Neural crest cell (in vitro differentiated cells): ENCODE measurements at regions not wholly inside any gene's neighbourhood (a gene's known extent, or its start where the extent isn't known, plus 50 kb on each side); places are given as distances from the start of the nearest gene placed in this dataset.

ENCODE experiments used
- DNase-seq: peaks from one replicate; pipeline ENCODE4 v3.0.0; 2021; ENCODE audit warnings: low read depth, mixed read lengths, low spot score
- H3K27ac Mint-ChIP-seq: one replicate; pipeline ENCODE4 v1.8.0; 2021; ENCODE audit warnings: mild to moderate bottlenecking, mixed read lengths; ENCODE audit not compliant: unreplicated experiment
- H3K27me3 Mint-ChIP-seq: 2 replicates; pipeline ENCODE4 v1.8.0; 2021; ENCODE audit warnings: low read depth, mild to moderate bottlenecking, mixed read lengths
- H3K36me3 Mint-ChIP-seq: 2 replicates; pipeline ENCODE4 v1.8.0; 2021; ENCODE audit warnings: low read depth, mild to moderate bottlenecking, mixed read lengths
- H3K4me1 Mint-ChIP-seq: 2 replicates; pipeline ENCODE4 v1.8.0; 2021; ENCODE audit warnings: mixed read lengths
- H3K4me3 Mint-ChIP-seq: one replicate; pipeline ENCODE4 v1.8.0; 2021; ENCODE audit warnings: mild to moderate bottlenecking, mixed read lengths
- H3K9me3 Mint-ChIP-seq: 2 replicates; pipeline ENCODE4 v1.8.0; 2021; ENCODE audit warnings: mixed read lengths
- CTCF ChIP-seq: fragments of 200-600 bp; sonication (generic); conservative IDR thresholded peaks from 2 replicates; pipeline ENCODE4 v1.5.0; 2021; ENCODE audit warnings: antibody characterized with exemption, mild to moderate bottlenecking

GRCh38 chr3:110375751-110376518 lies 695.7 kb upstream of the NECTIN3 start:
- DNase-seq, result no peak
- H3K9me3 Mint-ChIP-seq, result no peaks in the 10 kb centered on the region
- H3K4me3 Mint-ChIP-seq, result no peak overlapping the region
- no peaks in the 10 kb centered on the region for H3K4me1 Mint-ChIP-seq
- no peak overlapping the region for H3K27ac Mint-ChIP-seq
- TF ChIP-seq CTCF, result no peak
- no peaks in the 10 kb centered on the region for H3K36me3 Mint-ChIP-seq
- no peaks in the 10 kb centered on the region for H3K27me3 Mint-ChIP-seq

GRCh38 chr3:110378481-110378880 lies 693.1 kb upstream of the NECTIN3 start:
- H3K27me3 Mint-ChIP-seq, result no peaks in the 10 kb centered on the region
- H3K4me1 Mint-ChIP-seq, result peaks cover 6% of the 10 kb centered on the region
- DNase-seq, result no peak
- H3K27ac Mint-ChIP-seq, result no peak overlapping the region
- TF ChIP-seq CTCF, result no peak
- H3K36me3 Mint-ChIP-seq, result no peaks in the 10 kb centered on the region
- H3K9me3 Mint-ChIP-seq, result no peaks in the 10 kb centered on the region
- no peak overlapping the region for H3K4me3 Mint-ChIP-seq

- DNase-seq, result no peak
- no peak overlapping the region for H3K4me3 Mint-ChIP-seq
- peaks cover 6% of the 10 kb centered on the region for H3K4me1 Mint-ChIP-seq
- H3K36me3 Mint-ChIP-seq, result no peaks in the 10 kb centered on the region
- no peak for TF ChIP-seq CTCF
- H3K9me3 Mint-ChIP-seq, result no peaks in the 10 kb centered on the region
- no peak overlapping the region for H3K27ac Mint-ChIP-seq
- H3K27me3 Mint-ChIP-seq, result no peaks in the 10 kb centered on the region
Observed at GRCh38 chr3:110381992-110382391, 689.6 kb upstream of the NECTIN3 start.

- H3K9me3 Mint-ChIP-seq, result no peaks in the 10 kb centered on the region
- no peaks in the 10 kb centered on the region for H3K27me3 Mint-ChIP-seq
- no peak for TF ChIP-seq CTCF
Observed at GRCh38 chr3:110383356-110383755, 688.3 kb upstream of the NECTIN3 start.

GRCh38 chr3:110384601-110385000 lies 687.0 kb upstream of the NECTIN3 start:
- Mint-ChIP-seq H3K27me3 (no peaks in the 10 kb centered on the region), H3K36me3 (no peaks in the 10 kb centered on the region), H3K4me1 (peaks cover 6% of the 10 kb centered on the region), H3K27ac (no peak overlapping the region), H3K4me3 (no peak overlapping the region), H3K9me3 (no peaks in the 10 kb centered on the region)
- no peak for DNase-seq
- no peak for TF ChIP-seq CTCF

More at GRCh38 chr3:110383356-110383755, 688.3 kb upstream of the NECTIN3 start:
- Mint-ChIP-seq H3K4me1 (peaks cover 6% of the 10 kb centered on the region), H3K27ac (no peak overlapping the region), H3K4me3 (no peak overlapping the region), H3K36me3 (no peaks in the 10 kb centered on the region)
- no peak for DNase-seq
